Esophagus muscularis mucosa (tissue), 4 donors: ENCODE measurements at regions not wholly inside any gene's neighbourhood (a gene's known extent, or its start where the extent isn't known, plus 50 kb on each side); places are given as distances from the start of the nearest gene placed in this dataset.

Experiments
- DNase-seq: peaks from one replicate; pipeline ENCODE4 v3.0.0-alpha.2; 2017; ENCODE audit errors: extremely low spot score
- H3K27ac ChIP-seq, 4 donors: fragments of 200-600 bp; sonication (generic); replicated peaks in 1 of 4; 1 replicate in 3 of 4; 2 replicates in 1 of 4; pipeline ENCODE4 v1.5.1; 2016 to 2019; ENCODE audit warnings: mild to moderate bottlenecking in 1 of 4
- H3K27me3 ChIP-seq, 4 donors: fragments of 200-600 bp; sonication (generic); one replicate each; pipeline versions ENCODE4 v1.5.1 to v1.6.0; 2016 to 2019
- H3K36me3 ChIP-seq, 4 donors: fragments of 200-600 bp; sonication (generic); one replicate each; pipeline ENCODE4 v1.5.1; 2016 to 2019
- H3K4me1 ChIP-seq, 4 donors: fragments of 200-600 bp; sonication (generic); one replicate each; pipeline ENCODE4 v1.5.1; 2016 to 2019
- H3K4me3 ChIP-seq, 4 donors: fragments of 200-600 bp; sonication (generic); 1 replicate in 2 of 4; 2 replicates in 2 of 4; pipeline ENCODE4 v1.5.1; 2016 to 2019; ENCODE audit warnings: mild to moderate bottlenecking in 4 of 4, moderate library complexity in 1 of 4
- H3K9me3 ChIP-seq, 4 donors: fragments of 200-600 bp; sonication (generic); 1 replicate in 3 of 4; 2 replicates in 1 of 4; pipeline ENCODE4 v1.5.1; 2016 to 2019
- CTCF ChIP-seq, 3 experiments: fragments of 200-600 bp in 2 of 3; fragments of 450-650 bp in 1 of 3; sonication (generic) in 2 of 3; IDR thresholded peaks; one replicate each; pipeline ENCODE4 v1.5.1; 2017 to 2019; ENCODE audit warnings: antibody characterized with exemption in 3 of 3, mild to moderate bottlenecking in 2 of 3, moderate library complexity in 1 of 3
- EP300 ChIP-seq: sonication (generic); formaldehyde crosslinking; IDR thresholded peaks from one replicate; pipeline ENCODE4 v1.6.1; 2017; ENCODE audit warnings: antibody characterized with exemption
- POLR2A ChIP-seq: fragments of 450-650 bp; IDR thresholded peaks from one replicate; pipeline ENCODE4 v1.6.1; 2017; ENCODE audit warnings: antibody characterized with exemption, moderate library complexity, mild to moderate bottlenecking, low read depth
- POLR2AphosphoS5 ChIP-seq, 2 donors: sonication (generic); formaldehyde crosslinking; IDR thresholded peaks; one replicate each; pipeline ENCODE4 v1.6.1; 2017; ENCODE audit warnings: antibody characterized with exemption in 2 of 2
- WGBS: methylation state at CpG from one replicate; pipeline ENCODE4 v1.1.5; 2018; 5-methylcytosine and 5-hydroxymethylcytosine counted together
- intact Hi-C: fragments of 100-400 bp; cut with DNase I; formaldehyde crosslinking; loops from one replicate; pipeline ENCODE4 v1.15.1; 2023

GRCh38 chr13:90613076-90613795 lies 734.3 kb upstream of the MIR17HG start:
- DNase-seq, result no peak
- no peak for TF ChIP-seq POLR2A
- no peak for TF ChIP-seq POLR2AphosphoS5 (IDR thresholded peaks at IDR 0.05)
- TF ChIP-seq EP300, result no peak
- no peak for TF ChIP-seq CTCF (IDR thresholded peaks at IDR 0.05)
- no peak overlapping the region for H3K27ac ChIP-seq
- no peaks in the 10 kb centered on the region for H3K36me3 ChIP-seq
- WGBS, result 89% methylated on average over 12 of the region's 12 CpGs
- no peaks in the 10 kb centered on the region for H3K4me1 ChIP-seq
- intact Hi-C loops, result no loop called here
- no peak overlapping the region for H3K4me3 ChIP-seq
- H3K9me3 ChIP-seq, result no peaks in the 10 kb centered on the region
- H3K27me3 ChIP-seq, result no peaks in the 10 kb centered on the region

GRCh38 chr13:90615236-90615635 lies 732.3 kb upstream of the MIR17HG start:
- TF ChIP-seq CTCF (IDR thresholded peaks at IDR 0.05), result no peak
- TF ChIP-seq EP300, result no peak
- no peak for TF ChIP-seq POLR2AphosphoS5 (IDR thresholded peaks at IDR 0.05)
- no peak for TF ChIP-seq POLR2A
- Histone ChIP-seq H3K9me3 (no peaks in the 10 kb centered on the region), H3K4me1 (no peaks in the 10 kb centered on the region), H3K4me3 (no peak overlapping the region), H3K36me3 (no peaks in the 10 kb centered on the region), H3K27ac (no peak overlapping the region), H3K27me3 (no peaks in the 10 kb centered on the region)
- no peak for DNase-seq
- 91% methylated on average over 6 of the region's 6 CpGs for WGBS
- intact Hi-C loops, result no loop called here

GRCh38 chr13:90615767-90616166 lies 731.7 kb upstream of the MIR17HG start:
- Histone ChIP-seq H3K27ac (no peak overlapping the region), H3K9me3 (no peaks in the 10 kb centered on the region), H3K27me3 (no peaks in the 10 kb centered on the region), H3K4me1 (no peaks in the 10 kb centered on the region), H3K36me3 (no peaks in the 10 kb centered on the region), H3K4me3 (no peak overlapping the region)
- WGBS, result 88% methylated on average over 5 of the region's 5 CpGs
- intact Hi-C loops, result no loop called here
- no peak for DNase-seq
- TF ChIP-seq POLR2AphosphoS5 (IDR thresholded peaks at IDR 0.05) (no peak), POLR2A (no peak), CTCF (IDR thresholded peaks at IDR 0.05) (no peak), EP300 (no peak)

GRCh38 chr13:90618133-90618532 lies 729.4 kb upstream of the MIR17HG start:
- TF ChIP-seq EP300 (no peak), POLR2A (no peak), POLR2AphosphoS5 (IDR thresholded peaks at IDR 0.05) (no peak), CTCF (IDR thresholded peaks at IDR 0.05) (no peak)
- WGBS, result 96% methylated on average over 2 of the region's 2 CpGs
- intact Hi-C loops, result no loop called here
- H3K9me3 ChIP-seq, result no peaks in the 10 kb centered on the region
- no peaks in the 10 kb centered on the region for H3K27me3 ChIP-seq
- no peaks in the 10 kb centered on the region for H3K36me3 ChIP-seq
- H3K27ac ChIP-seq, result no peak overlapping the region
- no peak for DNase-seq
- H3K4me1 ChIP-seq, result no peaks in the 10 kb centered on the region
- no peak overlapping the region for H3K4me3 ChIP-seq

- no peak for TF ChIP-seq EP300
- no peaks in the 10 kb centered on the region for H3K27me3 ChIP-seq
- no peaks in the 10 kb centered on the region for H3K9me3 ChIP-seq
- no peak overlapping the region for H3K4me3 ChIP-seq
- intact Hi-C loops, result no loop called here
- no peaks in the 10 kb centered on the region for H3K4me1 ChIP-seq
- DNase-seq, result no peak
- H3K27ac ChIP-seq, result no peak overlapping the region
- H3K36me3 ChIP-seq, result no peaks in the 10 kb centered on the region
- 83% methylated on average over 1 of the region's 1 CpG for WGBS
Measured at GRCh38 chr13:90622541-90622940, 724.9 kb upstream of the MIR17HG start.
